Progenitor cell of endocrine pancreas (in vitro differentiated cells): ENCODE measurements at regions not wholly inside any gene's neighbourhood (a gene's known extent, or its start where the extent isn't known, plus 50 kb on each side); places are given as distances from the start of the nearest gene placed in this dataset.

ENCODE experiments used
- DNase-seq: peaks from one replicate; pipeline ENCODE4 v3.0.0; 2021; ENCODE audit warnings: low spot score; ENCODE audit not compliant: unreplicated experiment
- H3K27ac Mint-ChIP-seq: 2 replicates; pipeline ENCODE4 v1.8.0; 2021; ENCODE audit warnings: mild to moderate bottlenecking, moderate library complexity, mixed read lengths
- H3K27me3 Mint-ChIP-seq: 2 replicates; pipeline ENCODE4 v1.8.0; 2021; ENCODE audit warnings: mixed read lengths
- H3K36me3 Mint-ChIP-seq: 2 replicates; pipeline ENCODE4 v1.8.0; 2022; ENCODE audit warnings: mixed read lengths; ENCODE audit not compliant: insufficient read depth
- H3K4me1 Mint-ChIP-seq: 2 replicates; pipeline ENCODE4 v1.8.0; 2021; ENCODE audit warnings: low read depth, mixed read lengths
- H3K4me3 Mint-ChIP-seq: 2 replicates; pipeline ENCODE4 v1.8.0; 2021; ENCODE audit warnings: low read depth, mild to moderate bottlenecking, moderate library complexity, mixed read lengths
- H3K9me3 Mint-ChIP-seq: 2 replicates; pipeline ENCODE4 v1.8.0; 2021; ENCODE audit warnings: low read depth, mixed read lengths
- TF ChIP-seq, protein P1 (sequence below): fragments of 200-600 bp; sonication (generic); IDR thresholded peaks from one replicate; pipeline ENCODE4 v1.5.0; 2021; ENCODE audit warnings: antibody characterized with exemption, mild to moderate bottlenecking; ENCODE audit not compliant: unreplicated experiment

GRCh38 chr10:23899166-23899565, 309.8 kb upstream of the KIAA1217 start:
- no peaks in the 10 kb centered on the region for H3K27me3 Mint-ChIP-seq
- no peaks in the 10 kb centered on the region for H3K36me3 Mint-ChIP-seq
- H3K9me3 Mint-ChIP-seq, result no peaks in the 10 kb centered on the region
- H3K27ac Mint-ChIP-seq, result no peak overlapping the region
- H3K4me1 Mint-ChIP-seq, result peaks cover 1% of the 10 kb centered on the region
- TF ChIP-seq, protein P1, sequence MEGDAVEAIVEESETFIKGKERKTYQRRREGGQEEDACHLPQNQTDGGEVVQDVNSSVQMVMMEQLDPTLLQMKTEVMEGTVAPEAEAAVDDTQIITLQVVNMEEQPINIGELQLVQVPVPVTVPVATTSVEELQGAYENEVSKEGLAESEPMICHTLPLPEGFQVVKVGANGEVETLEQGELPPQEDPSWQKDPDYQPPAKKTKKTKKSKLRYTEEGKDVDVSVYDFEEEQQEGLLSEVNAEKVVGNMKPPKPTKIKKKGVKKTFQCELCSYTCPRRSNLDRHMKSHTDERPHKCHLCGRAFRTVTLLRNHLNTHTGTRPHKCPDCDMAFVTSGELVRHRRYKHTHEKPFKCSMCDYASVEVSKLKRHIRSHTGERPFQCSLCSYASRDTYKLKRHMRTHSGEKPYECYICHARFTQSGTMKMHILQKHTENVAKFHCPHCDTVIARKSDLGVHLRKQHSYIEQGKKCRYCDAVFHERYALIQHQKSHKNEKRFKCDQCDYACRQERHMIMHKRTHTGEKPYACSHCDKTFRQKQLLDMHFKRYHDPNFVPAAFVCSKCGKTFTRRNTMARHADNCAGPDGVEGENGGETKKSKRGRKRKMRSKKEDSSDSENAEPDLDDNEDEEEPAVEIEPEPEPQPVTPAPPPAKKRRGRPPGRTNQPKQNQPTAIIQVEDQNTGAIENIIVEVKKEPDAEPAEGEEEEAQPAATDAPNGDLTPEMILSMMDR, result no peak
- no peak for DNase-seq
- no peak overlapping the region for H3K4me3 Mint-ChIP-seq

- TF ChIP-seq, protein P1, result no peak
- H3K9me3 Mint-ChIP-seq, result peaks cover 6% of the 10 kb centered on the region
Measured at GRCh38 chr10:23910291-23910690, 298.6 kb upstream of the KIAA1217 start.

GRCh38 chr10:23912884-23913404, 296.0 kb upstream of the KIAA1217 start:
- no peak for DNase-seq
- Mint-ChIP-seq H3K27me3 (peaks cover 3% of the 10 kb centered on the region), H3K27ac (no peak overlapping the region), H3K4me3 (no peak overlapping the region), H3K9me3 (peaks cover 6% of the 10 kb centered on the region), H3K36me3 (no peaks in the 10 kb centered on the region), H3K4me1 (peaks cover 13% of the 10 kb centered on the region)
- TF ChIP-seq, protein P1, result no peak

More at GRCh38 chr10:23910291-23910690, 298.6 kb upstream of the KIAA1217 start:
- Mint-ChIP-seq H3K27ac (no peak overlapping the region), H3K4me1 (peaks cover 7% of the 10 kb centered on the region), H3K27me3 (peaks cover 7% of the 10 kb centered on the region), H3K36me3 (peaks cover 1% of the 10 kb centered on the region), H3K4me3 (no peak overlapping the region)
- DNase-seq, result no peak

GRCh38 chr10:23914641-23915040, 294.3 kb upstream of the KIAA1217 start:
- peaks cover 3% of the 10 kb centered on the region for H3K27me3 Mint-ChIP-seq
- no peak overlapping the region for H3K27ac Mint-ChIP-seq
- no peak overlapping the region for H3K4me3 Mint-ChIP-seq
- H3K4me1 Mint-ChIP-seq, result peaks cover 20% of the 10 kb centered on the region
- H3K9me3 Mint-ChIP-seq, result no peaks in the 10 kb centered on the region
- TF ChIP-seq, protein P1, result no peak
- DNase-seq, result no peak
- peaks cover under 1% of the 10 kb centered on the region for H3K36me3 Mint-ChIP-seq

DNA sequence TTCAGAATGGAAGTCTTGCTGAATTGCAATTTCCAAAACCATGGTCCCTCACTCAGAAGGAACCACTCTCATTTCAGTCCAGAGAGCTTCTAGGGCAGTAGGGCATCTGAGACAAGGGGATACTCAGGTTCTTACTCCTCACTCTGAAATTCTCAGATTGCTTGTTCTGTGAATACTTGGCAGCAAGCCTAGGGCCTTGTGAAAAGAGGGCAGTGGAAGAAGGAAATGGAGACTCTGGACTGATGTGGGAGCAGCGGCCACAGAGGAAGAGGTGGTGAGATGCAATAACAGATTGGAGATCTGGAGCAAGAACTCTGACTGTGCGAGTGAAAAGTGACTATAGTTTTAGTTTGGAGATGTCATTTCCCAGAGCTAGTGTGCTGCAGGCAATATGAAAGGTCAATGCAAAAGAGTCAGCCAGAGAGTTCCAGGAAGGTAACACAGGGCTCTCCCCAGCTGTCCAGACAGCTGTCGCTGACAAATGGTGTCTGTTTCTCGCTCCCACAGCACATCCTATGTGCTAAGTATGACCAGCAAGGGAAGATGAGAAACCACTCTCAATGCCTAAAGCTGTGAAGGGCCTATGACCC, 291.6 kb upstream of the KIAA1217 start:
- no peak for DNase-seq
- peaks cover 4% of the 10 kb centered on the region for H3K9me3 Mint-ChIP-seq
- TF ChIP-seq, protein P1, result no peak
- H3K4me3 Mint-ChIP-seq, result no peak overlapping the region
- peaks cover 20% of the 10 kb centered on the region for H3K4me1 Mint-ChIP-seq
- peaks cover 1% of the 10 kb centered on the region for H3K36me3 Mint-ChIP-seq
- peaks cover 3% of the 10 kb centered on the region for H3K27me3 Mint-ChIP-seq
- H3K27ac Mint-ChIP-seq, result no peak overlapping the region
